Nephron progenitor cell (in vitro differentiated cells): ENCODE measurements at regions not wholly inside any gene's neighbourhood (a gene's known extent, or its start where the extent isn't known, plus 50 kb on each side); places are given as distances from the start of the nearest gene placed in this dataset.

Experiments
- DNase-seq: peaks from one replicate; pipeline ENCODE4 v3.0.0; 2021
- H3K27ac Mint-ChIP-seq: 2 replicates; pipeline ENCODE4 v1.8.0; 2021; ENCODE audit warnings: mild to moderate bottlenecking, moderate library complexity, mixed read lengths
- H3K27me3 Mint-ChIP-seq: 2 replicates; pipeline ENCODE4 v1.8.0; 2021; ENCODE audit warnings: mild to moderate bottlenecking, low read depth, mixed read lengths; ENCODE audit not compliant: poor library complexity
- H3K36me3 Mint-ChIP-seq: 2 replicates; pipeline ENCODE4 v1.8.0; 2021; ENCODE audit warnings: low read depth, mixed read lengths
- H3K4me1 Mint-ChIP-seq: 2 replicates; pipeline ENCODE4 v1.8.0; 2021; ENCODE audit warnings: mixed read lengths
- H3K4me3 Mint-ChIP-seq: 2 replicates; pipeline ENCODE4 v1.8.0; 2021; ENCODE audit warnings: mild to moderate bottlenecking, moderate library complexity, mixed read lengths
- H3K9me3 Mint-ChIP-seq: 2 replicates; pipeline ENCODE4 v1.8.0; 2021; ENCODE audit warnings: mild to moderate bottlenecking, moderate library complexity, mixed read lengths
- CTCF ChIP-seq: fragments of 200-600 bp; sonication (generic); IDR thresholded peaks from 2 replicates; pipeline ENCODE4 v1.5.0; 2021; ENCODE audit warnings: antibody characterized with exemption

GRCh38 chr9:93390953-93391515 is 60.5 kb upstream of the FAM120A start:
- Mint-ChIP-seq H3K9me3 (no peaks in the 10 kb centered on the region), H3K27me3 (peaks cover 4% of the 10 kb centered on the region), H3K36me3 (no peaks in the 10 kb centered on the region), H3K27ac (no peak overlapping the region), H3K4me1 (peaks cover 7% of the 10 kb centered on the region), H3K4me3 (no peak overlapping the region)
- DNase-seq, result no peak
- no peak for TF ChIP-seq CTCF

GRCh38 chr9:93391898-93392297 is 59.6 kb upstream of the FAM120A start:
- Mint-ChIP-seq H3K36me3 (no peaks in the 10 kb centered on the region), H3K4me1 (peaks cover 7% of the 10 kb centered on the region), H3K9me3 (no peaks in the 10 kb centered on the region), H3K27ac (no peak overlapping the region), H3K4me3 (no peak overlapping the region), H3K27me3 (peaks cover 5% of the 10 kb centered on the region)
- no peak for DNase-seq
- TF ChIP-seq CTCF, result no peak

- Mint-ChIP-seq H3K4me3 (no peak overlapping the region), H3K27me3 (peaks cover 13% of the 10 kb centered on the region), H3K27ac (no peak overlapping the region), H3K4me1 (peaks cover 7% of the 10 kb centered on the region), H3K9me3 (no peaks in the 10 kb centered on the region), H3K36me3 (no peaks in the 10 kb centered on the region)
- TF ChIP-seq CTCF, result no peak
- DNase-seq, result no peak
Observed at GRCh38 chr9:93392974-93393373, 58.5 kb upstream of the FAM120A start.
